ENCODE measurements at regions not wholly inside any gene's neighbourhood (a gene's known extent, or its start where the extent isn't known, plus 50 kb on each side); places are given as distances from the start of the nearest gene placed in this dataset.

DNA sequence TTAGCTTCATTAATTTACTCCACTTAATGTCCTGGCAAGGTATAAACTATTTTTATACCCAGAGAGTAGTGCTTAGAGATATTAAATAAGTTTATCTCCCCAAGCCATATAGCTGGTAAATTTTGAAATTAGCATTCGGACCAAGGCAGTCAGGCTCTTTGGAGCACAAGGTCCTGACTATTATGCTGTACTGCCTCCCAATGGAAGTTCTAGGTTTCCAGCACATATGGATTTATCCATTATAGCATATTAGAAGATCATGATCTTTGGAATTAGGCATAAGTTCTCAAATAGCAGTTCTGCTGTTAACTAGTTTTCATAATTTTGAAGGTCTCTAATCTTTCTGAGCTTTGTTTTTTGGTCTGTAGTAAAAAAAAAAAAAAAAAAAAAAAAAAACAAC lies 835.3 kb upstream of the EPHA7 start:
- H4K20me1 ChIP-seq (ENCODE audit: insufficient read depth, low read length): no peaks in the 10 kb centered on the region
- H3K9me3 ChIP-seq (replicated peaks; ENCODE audit: insufficient read depth, low read length): no peaks in the 10 kb centered on the region
- H3K4me3 ChIP-seq (ENCODE audit: low read length): no peak overlapping the region
- H3K4me2 ChIP-seq (ENCODE audit: low read depth, low read length): no peak overlapping the region
- no peaks in the 10 kb centered on the region for H3K4me1 ChIP-seq (ENCODE audit: low read length)
- H3F3A ChIP-seq (ENCODE audit: insufficient read depth, low read length): no peaks in the 10 kb centered on the region
- H3K9me2 ChIP-seq (replicated peaks; ENCODE audit: insufficient read depth, low read length): no peaks in the 10 kb centered on the region
- no peak for TF ChIP-seq CTCF (IDR thresholded peaks at IDR 0.05; ENCODE audit: low read length)
- TF ChIP-seq EZH2 (optimal IDR thresholded peaks at IDR 0.05; ENCODE audit: low read depth, low read length): no peak
- TF ChIP-seq EZH2phosphoT487 (IDR thresholded peaks at IDR 0.05; ENCODE audit: low read length): no peak
- no peaks in the 10 kb centered on the region for H3K79me2 ChIP-seq (ENCODE audit: low read length)
- no peak overlapping the region for H2AFZ ChIP-seq (ENCODE audit: low read length)
- H3K27ac ChIP-seq (ENCODE audit: low read length): no peak overlapping the region
- DNase-seq: no peak
- no peaks in the 10 kb centered on the region for H3K36me3 ChIP-seq (replicated peaks; ENCODE audit: insufficient read depth, low read length)
- no peaks in the 10 kb centered on the region for H3K27me3 ChIP-seq (replicated peaks; ENCODE audit: insufficient read depth, low read length)
- no peak overlapping the region for H3K9ac ChIP-seq (ENCODE audit: low read length)

- Histone ChIP-seq H4K20me1 (ENCODE audit: insufficient read depth, low read length) (no peaks in the 10 kb centered on the region), H3K9ac (ENCODE audit: low read length) (no peak overlapping the region), H3K4me2 (ENCODE audit: low read depth, low read length) (no peak overlapping the region), H3F3A (ENCODE audit: insufficient read depth, low read length) (no peaks in the 10 kb centered on the region), H3K36me3 (replicated peaks; ENCODE audit: insufficient read depth, low read length) (no peaks in the 10 kb centered on the region), H3K9me3 (replicated peaks; ENCODE audit: insufficient read depth, low read length) (no peaks in the 10 kb centered on the region), H2AFZ (ENCODE audit: low read length) (no peak overlapping the region), H3K4me3 (ENCODE audit: low read length) (no peak overlapping the region), H3K27me3 (replicated peaks; ENCODE audit: insufficient read depth, low read length) (no peaks in the 10 kb centered on the region), H3K79me2 (ENCODE audit: low read length) (no peaks in the 10 kb centered on the region), H3K4me1 (ENCODE audit: low read length) (no peaks in the 10 kb centered on the region), H3K9me2 (replicated peaks; ENCODE audit: insufficient read depth, low read length) (no peaks in the 10 kb centered on the region), H3K27ac (ENCODE audit: low read length) (no peak overlapping the region)
- no peak for TF ChIP-seq EZH2phosphoT487 (IDR thresholded peaks at IDR 0.05; ENCODE audit: low read length)
- no peak for TF ChIP-seq EZH2 (optimal IDR thresholded peaks at IDR 0.05; ENCODE audit: low read depth, low read length)
- TF ChIP-seq CTCF (IDR thresholded peaks at IDR 0.05; ENCODE audit: low read length): no peak
- no peak for DNase-seq
These were observed 832.5 kb upstream of the EPHA7 start for GRCh38 chr6:94251878-94252277.

DNA sequence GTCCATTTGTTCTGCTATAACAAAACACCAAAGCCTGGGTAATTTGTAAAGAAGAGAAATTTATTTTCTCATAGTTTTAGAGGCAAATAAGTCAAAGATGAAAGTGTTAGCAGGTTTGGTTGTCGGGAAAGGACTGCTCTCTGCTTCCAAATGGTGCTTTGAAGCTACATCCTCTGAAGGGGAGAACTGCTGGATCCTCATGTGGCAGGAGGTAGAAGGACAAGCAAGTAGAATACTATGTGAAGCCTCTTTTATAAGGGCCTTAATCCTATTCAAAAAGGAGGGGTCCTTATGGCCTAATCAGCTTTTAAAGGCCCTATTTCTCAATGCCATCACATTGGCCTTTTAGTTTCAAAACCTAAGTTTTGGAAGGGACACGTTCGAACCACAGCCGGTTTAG lies 826.0 kb upstream of the EPHA7 start:
- DNase-seq: no peak
- Histone ChIP-seq H3K27ac (ENCODE audit: low read length) (no peak overlapping the region), H3K9ac (ENCODE audit: low read length) (no peak overlapping the region), H3F3A (ENCODE audit: insufficient read depth, low read length) (no peaks in the 10 kb centered on the region), H4K20me1 (ENCODE audit: insufficient read depth, low read length) (no peaks in the 10 kb centered on the region), H2AFZ (ENCODE audit: low read length) (no peak overlapping the region), H3K4me3 (ENCODE audit: low read length) (no peak overlapping the region), H3K9me3 (replicated peaks; ENCODE audit: insufficient read depth, low read length) (no peaks in the 10 kb centered on the region), H3K79me2 (ENCODE audit: low read length) (no peaks in the 10 kb centered on the region), H3K27me3 (replicated peaks; ENCODE audit: insufficient read depth, low read length) (no peaks in the 10 kb centered on the region), H3K9me2 (replicated peaks; ENCODE audit: insufficient read depth, low read length) (no peaks in the 10 kb centered on the region), H3K36me3 (replicated peaks; ENCODE audit: insufficient read depth, low read length) (no peaks in the 10 kb centered on the region), H3K4me1 (ENCODE audit: low read length) (no peaks in the 10 kb centered on the region), H3K4me2 (ENCODE audit: low read depth, low read length) (no peak overlapping the region)
- no peak for TF ChIP-seq EZH2 (optimal IDR thresholded peaks at IDR 0.05; ENCODE audit: low read depth, low read length)
- TF ChIP-seq CTCF (IDR thresholded peaks at IDR 0.05; ENCODE audit: low read length): no peak
- no peak for TF ChIP-seq EZH2phosphoT487 (IDR thresholded peaks at IDR 0.05; ENCODE audit: low read length)

All from MM.1S (cell line).